SK-N-SH treated with all-trans-retinoic acid at 6 μM for 48 hours (cell line): ENCODE measurements at regions not wholly inside any gene's neighbourhood (a gene's known extent, or its start where the extent isn't known, plus 50 kb on each side); places are given as distances from the start of the nearest gene placed in this dataset.

Source experiments
- ARNTL ChIP-seq: fragments of 450-650 bp; formaldehyde crosslinking; IDR thresholded peaks from 2 replicates; pipeline ENCODE4 v1.5.0; 2020; ENCODE audit warnings: low read depth, mild to moderate bottlenecking, moderate library complexity, borderline replicate concordance
- BACH2 ChIP-seq: fragments of 250-450 bp; sonication (Bioruptor Pico); IDR thresholded peaks from 2 replicates; pipeline ENCODE4 v1.9.0; 2021; ENCODE audit warnings: mild to moderate bottlenecking, borderline replicate concordance
- CSDC2 ChIP-seq: fragments of 250-450 bp; sonication (Bioruptor Pico); IDR thresholded peaks from 2 replicates; pipeline ENCODE4 v1.5.0; 2020; ENCODE audit warnings: mild to moderate bottlenecking, moderate library complexity
- ESRRG ChIP-seq: fragments of 250-450 bp; sonication (Bioruptor Pico); IDR thresholded peaks from 2 replicates; pipeline ENCODE4 v1.6.1; 2021; ENCODE audit warnings: mild to moderate bottlenecking
- GLIS3 ChIP-seq: fragments of 250-450 bp; sonication (Bioruptor Pico); IDR thresholded peaks from 2 replicates; pipeline ENCODE4 v1.5.0; 2020; ENCODE audit warnings: mild to moderate bottlenecking, moderate library complexity
- PPARA ChIP-seq: fragments of 250-450 bp; sonication (Bioruptor Pico); IDR thresholded peaks from 2 replicates; pipeline ENCODE4 v1.5.0; 2020; ENCODE audit warnings: mild to moderate bottlenecking, borderline replicate concordance
- RARB ChIP-seq: fragments of 250-450 bp; sonication (Bioruptor Pico); IDR thresholded peaks from 2 replicates; pipeline ENCODE4 v1.8.0; 2021; ENCODE audit warnings: mild to moderate bottlenecking, moderate library complexity
- SNAI2 ChIP-seq: fragments of 250-450 bp; sonication (Bioruptor Pico); IDR thresholded peaks from 2 replicates; pipeline ENCODE4 v1.5.0; 2020; ENCODE audit warnings: mild to moderate bottlenecking, moderate library complexity
- ZFP3 ChIP-seq: fragments of 250-450 bp; sonication (Bioruptor Pico); IDR thresholded peaks from 2 replicates; pipeline ENCODE4 v1.5.0; 2020; ENCODE audit warnings: mild to moderate bottlenecking, moderate library complexity
- ZFP30 ChIP-seq: fragments of 450-650 bp; formaldehyde crosslinking; IDR thresholded peaks from 2 replicates; pipeline ENCODE4 v1.5.0; 2022; ENCODE audit warnings: mild to moderate bottlenecking, moderate library complexity
- ZNF565 ChIP-seq: fragments of 450-650 bp; formaldehyde crosslinking; conservative IDR thresholded peaks from 2 replicates; pipeline ENCODE4 v1.5.0; 2020; ENCODE audit warnings: low read depth, mild to moderate bottlenecking, moderate library complexity
- TF ChIP-seq, protein P1 (sequence below): fragments of 250-450 bp; sonication (Bioruptor Pico); IDR thresholded peaks from 2 replicates; pipeline ENCODE4 v1.8.0; 2021; ENCODE audit warnings: low read depth, mild to moderate bottlenecking, moderate library complexity, borderline replicate concordance
- TF ChIP-seq, protein P2 (sequence below): fragments of 250-450 bp; sonication (Bioruptor Pico); IDR thresholded peaks from 2 replicates; pipeline ENCODE4 v1.8.0; 2020; ENCODE audit warnings: mild to moderate bottlenecking, moderate library complexity, borderline replicate concordance

- no peak for TF ChIP-seq RARB (CRISPR knock-in tag)
- no peak for TF ChIP-seq ZNF565 (CRISPR knock-in tag)
- TF ChIP-seq ZFP30 (CRISPR knock-in tag): no peak
- no peak for TF ChIP-seq GLIS3 (CRISPR knock-in tag)
- TF ChIP-seq ZFP3 (CRISPR knock-in tag): no peak
- TF ChIP-seq BACH2 (CRISPR knock-in tag): no peak
- TF ChIP-seq, protein P1, sequence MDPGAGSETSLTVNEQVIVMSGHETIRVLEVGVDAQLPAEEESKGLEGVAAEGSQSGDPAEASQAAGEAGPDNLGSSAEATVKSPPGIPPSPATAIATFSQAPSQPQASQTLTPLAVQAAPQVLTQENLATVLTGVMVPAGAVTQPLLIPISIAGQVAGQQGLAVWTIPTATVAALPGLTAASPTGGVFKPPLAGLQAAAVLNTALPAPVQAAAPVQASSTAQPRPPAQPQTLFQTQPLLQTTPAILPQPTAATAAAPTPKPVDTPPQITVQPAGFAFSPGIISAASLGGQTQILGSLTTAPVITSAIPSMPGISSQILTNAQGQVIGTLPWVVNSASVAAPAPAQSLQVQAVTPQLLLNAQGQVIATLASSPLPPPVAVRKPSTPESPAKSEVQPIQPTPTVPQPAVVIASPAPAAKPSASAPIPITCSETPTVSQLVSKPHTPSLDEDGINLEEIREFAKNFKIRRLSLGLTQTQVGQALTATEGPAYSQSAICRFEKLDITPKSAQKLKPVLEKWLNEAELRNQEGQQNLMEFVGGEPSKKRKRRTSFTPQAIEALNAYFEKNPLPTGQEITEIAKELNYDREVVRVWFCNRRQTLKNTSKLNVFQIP (CRISPR knock-in tag): no peak
- no peak for TF ChIP-seq ESRRG (CRISPR knock-in tag)
- no peak for TF ChIP-seq SNAI2 (CRISPR knock-in tag)
- TF ChIP-seq PPARA (CRISPR knock-in tag): no peak
- no peak for TF ChIP-seq ARNTL (CRISPR knock-in tag)
- TF ChIP-seq, protein P2, sequence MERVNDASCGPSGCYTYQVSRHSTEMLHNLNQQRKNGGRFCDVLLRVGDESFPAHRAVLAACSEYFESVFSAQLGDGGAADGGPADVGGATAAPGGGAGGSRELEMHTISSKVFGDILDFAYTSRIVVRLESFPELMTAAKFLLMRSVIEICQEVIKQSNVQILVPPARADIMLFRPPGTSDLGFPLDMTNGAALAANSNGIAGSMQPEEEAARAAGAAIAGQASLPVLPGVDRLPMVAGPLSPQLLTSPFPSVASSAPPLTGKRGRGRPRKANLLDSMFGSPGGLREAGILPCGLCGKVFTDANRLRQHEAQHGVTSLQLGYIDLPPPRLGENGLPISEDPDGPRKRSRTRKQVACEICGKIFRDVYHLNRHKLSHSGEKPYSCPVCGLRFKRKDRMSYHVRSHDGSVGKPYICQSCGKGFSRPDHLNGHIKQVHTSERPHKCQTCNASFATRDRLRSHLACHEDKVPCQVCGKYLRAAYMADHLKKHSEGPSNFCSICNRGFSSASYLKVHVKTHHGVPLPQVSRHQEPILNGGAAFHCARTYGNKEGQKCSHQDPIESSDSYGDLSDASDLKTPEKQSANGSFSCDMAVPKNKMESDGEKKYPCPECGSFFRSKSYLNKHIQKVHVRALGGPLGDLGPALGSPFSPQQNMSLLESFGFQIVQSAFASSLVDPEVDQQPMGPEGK (CRISPR knock-in tag): no peak
- TF ChIP-seq CSDC2 (CRISPR knock-in tag): no peak
These were observed 295.2 kb downstream of the TCF7L2 start for GRCh38 chr10:113245286-113245685.
